GM13977 (cell line): ENCODE measurements at regions not wholly inside any gene's neighbourhood (a gene's known extent, or its start where the extent isn't known, plus 50 kb on each side); places are given as distances from the start of the nearest gene placed in this dataset.

Source experiments
- DNase-seq: peaks from one replicate; pipeline ENCODE4 v3.0.0; 2012; ENCODE audit warnings: low spot score
- CTCF ChIP-seq: IDR thresholded peaks from 2 replicates; pipeline ENCODE4 v1.5.1; 2012; ENCODE audit warnings: mild to moderate bottlenecking, control low read depth; ENCODE audit not compliant: insufficient read depth; ENCODE audit errors: extremely low read depth, missing control alignments
- in situ Hi-C: fragments of 300-500 bp; cut with MboI; formaldehyde crosslinking; loops from one replicate; pipeline ENCODE4 v1.12.0; 2022; ENCODE audit warnings: low sequenced_read_pairs, low pct_unique_long_range_greater_than_20kb, mixed read lengths, inconsistent platforms; ENCODE audit not compliant: unreplicated experiment

- in situ Hi-C loops: no loop called here
Observed at GRCh38 chr7:112908086-112908485, 117.9 kb upstream of the TMEM168 start.

GRCh38 chr7:112907658-112908057, 117.5 kb upstream of the TMEM168 start:
- DNase-seq: no peak
- TF ChIP-seq CTCF: no peak
- in situ Hi-C loops: no loop called here

More at GRCh38 chr7:112908086-112908485, 117.9 kb upstream of the TMEM168 start:
- no peak for TF ChIP-seq CTCF
- DNase-seq: no peak

GRCh38 chr7:112905950-112906349, 115.8 kb upstream of the TMEM168 start:
- TF ChIP-seq CTCF: no peak
- no peak for DNase-seq
- in situ Hi-C loops: no loop called here

- TF ChIP-seq CTCF: no peak
Observed at GRCh38 chr7:112905413-112905812, 115.2 kb upstream of the TMEM168 start.

GRCh38 chr7:112898432-112899290, 108.5 kb upstream of the TMEM168 start:
- in situ Hi-C loops: loop anchor here (25.0 kb wide), 2 partner anchors 361 to 1161 kb away; no protein-coding TSS in a partner anchor
- peak; percentile 39 for DNase-seq
- peak; percentile 81 for TF ChIP-seq CTCF

More at GRCh38 chr7:112905413-112905812, 115.2 kb upstream of the TMEM168 start:
- in situ Hi-C loops: no loop called here
- DNase-seq: no peak

- in situ Hi-C loops: loop anchor here (25.0 kb wide), 2 partner anchors 361 to 1161 kb away; no protein-coding TSS in a partner anchor
- DNase-seq: no peak
- TF ChIP-seq CTCF: no peak
Observed at GRCh38 chr7:112897839-112898431, 107.7 kb upstream of the TMEM168 start.
